ENCODE measurements at regions not wholly inside any gene's neighbourhood (a gene's known extent, or its start where the extent isn't known, plus 50 kb on each side); places are given as distances from the start of the nearest gene placed in this dataset.

GRCh38 chr3:106256249-106256957 is 387.6 kb upstream of the CBLB start:
- TF ChIP-seq CTCF (IDR thresholded peaks at IDR 0.05; ENCODE audit: low read depth, low read length, missing input control): no peak
- TF ChIP-seq ZBTB33 (IDR thresholded peaks at IDR 0.05): no peak
- no peak for TF ChIP-seq MAX (IDR thresholded peaks at IDR 0.05)

Measured in liver (tissue), 2 donors.